Lung (tissue), 11 donors: ENCODE measurements at regions not wholly inside any gene's neighbourhood (a gene's known extent, or its start where the extent isn't known, plus 50 kb on each side); places are given as distances from the start of the nearest gene placed in this dataset.

Experiments used
- ATAC-seq: fragments of 200-7000 bp; cut with Tn5 transposase; one replicate; pipeline ENCODE4 v1.9.1; 2020; ENCODE audit warnings: moderate number of reproducible peaks; ENCODE audit not compliant: insufficient read depth, low FRiP score
- DNase-seq, 3 donors: peaks; one replicate each; pipeline ENCODE4 v3.0.0-alpha.2; 2013 to 2017
- H3K27ac ChIP-seq, 2 donors: one replicate each; pipeline ENCODE4 v1.5.1; 2013; ENCODE audit warnings: mild to moderate bottlenecking in 2 of 2, moderate library complexity in 2 of 2, control low read depth in 1 of 2, inconsistent platforms in 1 of 2, low read depth in 1 of 2, low read length in 1 of 2
- H3K27me3 ChIP-seq, 3 donors: one replicate each; pipeline ENCODE4 v1.5.1; 2013; ENCODE audit warnings: low read length in 2 of 3; ENCODE audit not compliant: control insufficient read depth in 3 of 3, insufficient read depth in 3 of 3
- H3K36me3 ChIP-seq, 4 donors: one replicate each; pipeline ENCODE4 v1.5.1; 2013; ENCODE audit warnings: low read length in 4 of 4, mild to moderate bottlenecking in 1 of 4, moderate library complexity in 1 of 4; ENCODE audit not compliant: control insufficient read depth in 4 of 4, insufficient read depth in 4 of 4
- H3K4me1 ChIP-seq, 5 donors: one replicate each; pipeline ENCODE4 v1.5.1; 2013; ENCODE audit warnings: low read length in 5 of 5, mild to moderate bottlenecking in 2 of 5, moderate library complexity in 1 of 5; ENCODE audit not compliant: control insufficient read depth in 5 of 5, insufficient read depth in 5 of 5
- H3K4me3 ChIP-seq: one replicate; pipeline ENCODE4 v1.5.1; 2013; ENCODE audit warnings: mild to moderate bottlenecking, control low read depth, moderate library complexity
- H3K9ac ChIP-seq, 2 donors: one replicate each; pipeline ENCODE4 v1.5.1; 2013; ENCODE audit warnings: low read length in 2 of 2, control low read depth in 1 of 2; ENCODE audit not compliant: insufficient read depth in 1 of 2
- H3K9me3 ChIP-seq, 4 donors: one replicate each; pipeline ENCODE4 v1.5.1; 2013; ENCODE audit warnings: low read length in 3 of 4, mild to moderate bottlenecking in 1 of 4, moderate library complexity in 1 of 4; ENCODE audit not compliant: control insufficient read depth in 4 of 4, insufficient read depth in 3 of 4
- WGBS, 2 donors: extraction: QIAGEN DNeasy Blood & Tissue Kit; methylation state at CpG; one replicate each; pipeline ENCODE4 v1.1.7; 2013; 5-methylcytosine and 5-hydroxymethylcytosine counted together
- TF ChIP-seq, protein P1 (sequence below): IDR thresholded peaks from 2 replicates; pipeline ENCODE4 v1.5.1; 2012; ENCODE audit warnings: mild to moderate bottlenecking; ENCODE audit errors: control extremely low read depth, extremely low read depth
- donor health status: control.
- donor health status: control.
- donor health status: Bipolar disorder and iron deficiency.
- donor health status: healthy.
- donor health status: DM: yes; HTN: yes; CAD: no.

GRCh38 chr1:91575909-91576519 lies 75.4 kb downstream of the CDC7 start:
- Histone ChIP-seq H3K9me3 (no peaks in the 10 kb centered on the region), H3K27ac (no peak overlapping the region), H3K27me3 (no peaks in the 10 kb centered on the region), H3K4me1 (peaks cover 8 to 50% (median 22%) of the 10 kb centered on the region in 5 donors), H3K4me3 (no peak overlapping the region), H3K36me3 (no peaks in the 10 kb centered on the region), H3K9ac (no peak overlapping the region)
- DNase-seq: peak in 1 of 3 donors; percentile 39
- 38 to 47% methylated on average over 4 of the region's 4 CpGs for WGBS, 2 donors
- no peak for ATAC-seq
- TF ChIP-seq, protein P1, sequence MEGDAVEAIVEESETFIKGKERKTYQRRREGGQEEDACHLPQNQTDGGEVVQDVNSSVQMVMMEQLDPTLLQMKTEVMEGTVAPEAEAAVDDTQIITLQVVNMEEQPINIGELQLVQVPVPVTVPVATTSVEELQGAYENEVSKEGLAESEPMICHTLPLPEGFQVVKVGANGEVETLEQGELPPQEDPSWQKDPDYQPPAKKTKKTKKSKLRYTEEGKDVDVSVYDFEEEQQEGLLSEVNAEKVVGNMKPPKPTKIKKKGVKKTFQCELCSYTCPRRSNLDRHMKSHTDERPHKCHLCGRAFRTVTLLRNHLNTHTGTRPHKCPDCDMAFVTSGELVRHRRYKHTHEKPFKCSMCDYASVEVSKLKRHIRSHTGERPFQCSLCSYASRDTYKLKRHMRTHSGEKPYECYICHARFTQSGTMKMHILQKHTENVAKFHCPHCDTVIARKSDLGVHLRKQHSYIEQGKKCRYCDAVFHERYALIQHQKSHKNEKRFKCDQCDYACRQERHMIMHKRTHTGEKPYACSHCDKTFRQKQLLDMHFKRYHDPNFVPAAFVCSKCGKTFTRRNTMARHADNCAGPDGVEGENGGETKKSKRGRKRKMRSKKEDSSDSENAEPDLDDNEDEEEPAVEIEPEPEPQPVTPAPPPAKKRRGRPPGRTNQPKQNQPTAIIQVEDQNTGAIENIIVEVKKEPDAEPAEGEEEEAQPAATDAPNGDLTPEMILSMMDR: no peak

DNA sequence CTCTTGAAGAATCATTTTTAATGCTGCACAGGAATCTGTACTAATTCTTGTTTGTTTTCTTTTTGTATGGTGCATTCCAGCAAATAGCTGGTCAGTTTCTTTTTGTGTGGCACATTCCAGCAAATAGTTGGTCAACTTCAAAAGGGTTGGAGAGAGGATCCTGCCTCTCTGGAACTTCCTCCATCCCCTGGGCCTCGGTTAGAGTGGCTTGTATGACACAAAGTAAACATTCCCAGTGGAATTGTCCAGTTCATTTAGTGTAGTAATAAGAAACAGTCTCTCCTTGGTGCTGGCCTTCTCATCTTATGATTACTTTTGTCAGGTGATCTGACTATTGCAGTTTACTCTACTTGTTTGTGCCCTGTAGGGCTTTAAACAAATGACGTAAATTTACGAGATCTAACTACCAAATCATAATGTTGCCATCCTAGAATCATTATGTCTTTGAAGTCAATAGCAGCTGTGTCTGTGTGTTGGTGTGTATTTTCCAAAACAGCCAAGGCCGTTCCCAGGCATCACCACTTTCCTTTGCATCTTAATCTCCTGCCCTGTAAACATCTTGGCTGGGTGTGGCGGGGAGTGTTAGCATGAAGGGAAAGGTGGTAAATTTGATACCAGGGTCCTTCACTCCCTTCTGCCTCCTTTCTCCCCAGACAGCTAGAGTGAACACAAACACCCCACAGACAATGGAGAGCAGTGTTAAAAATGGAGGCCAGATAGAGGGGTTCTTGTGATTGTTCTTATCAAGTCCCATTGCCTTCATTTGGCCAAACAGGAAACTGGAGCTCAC lies 77.9 kb downstream of the CDC7 start:
- no peak overlapping the region for H3K27ac ChIP-seq
- no peak for ATAC-seq
- H3K4me1 ChIP-seq: peaks cover 3 to 61% (median 24%) of the 10 kb centered on the region in 5 donors
- 77 to 84% methylated on average over 5 of the region's 5 CpGs for WGBS, 2 donors
- no peaks in the 10 kb centered on the region for H3K27me3 ChIP-seq
- no peaks in the 10 kb centered on the region for H3K36me3 ChIP-seq
- no peak overlapping the region for H3K4me3 ChIP-seq
- TF ChIP-seq, protein P1: no peak
- DNase-seq: no peak
- no peaks in the 10 kb centered on the region for H3K9me3 ChIP-seq
- no peak overlapping the region for H3K9ac ChIP-seq

- ATAC-seq (no peak), DNase-seq (no peak)
- H3K4me3 ChIP-seq: no peak overlapping the region
- no peaks in the 10 kb centered on the region for H3K9me3 ChIP-seq
- no peaks in the 10 kb centered on the region for H3K27me3 ChIP-seq
- TF ChIP-seq, protein P1: no peak
- no peak overlapping the region for H3K27ac ChIP-seq
- peaks cover 3 to 52% (median 24%) of the 10 kb centered on the region in 5 donors for H3K4me1 ChIP-seq
- H3K36me3 ChIP-seq: no peaks in the 10 kb centered on the region
- H3K9ac ChIP-seq: no peak overlapping the region
- 74 to 75% methylated on average over 5 of the region's 5 CpGs for WGBS, 2 donors
Measured at GRCh38 chr1:91579658-91580228, 79.1 kb downstream of the CDC7 start.
